ENCODE measurements at regions not wholly inside any gene's neighbourhood (a gene's known extent, or its start where the extent isn't known, plus 50 kb on each side); places are given as distances from the start of the nearest gene placed in this dataset.

- Mint-ChIP-seq H3K27ac (no peak overlapping the region), H3K4me1 (ENCODE audit: low read depth) (peaks cover 17% of the 10 kb centered on the region), H3K9me3 (no peaks in the 10 kb centered on the region), H3K4me3 (no peak overlapping the region), H3K27me3 (ENCODE audit: insufficient read depth) (peaks cover 45% of the 10 kb centered on the region), H3K36me3 (ENCODE audit: low read depth) (no peaks in the 10 kb centered on the region)
- TF ChIP-seq CTCF (IDR thresholded peaks at IDR 0.05): peak; percentile 98
- no peak for DNase-seq
Measured at GRCh38 chr1:10941891-10942541, 70.4 kb upstream of the TARDBP start.

- Mint-ChIP-seq H3K4me3 (no peak overlapping the region), H3K27me3 (ENCODE audit: insufficient read depth) (peaks cover 46% of the 10 kb centered on the region), H3K36me3 (ENCODE audit: low read depth) (no peaks in the 10 kb centered on the region), H3K27ac (no peak overlapping the region), H3K4me1 (ENCODE audit: low read depth) (peaks cover 17% of the 10 kb centered on the region), H3K9me3 (no peaks in the 10 kb centered on the region)
- TF ChIP-seq CTCF (IDR thresholded peaks at IDR 0.05): no peak
- no peak for DNase-seq
Measured at GRCh38 chr1:10942542-10942912, 69.9 kb upstream of the TARDBP start.

- no peak for DNase-seq
- Mint-ChIP-seq H3K4me1 (ENCODE audit: low read depth) (peaks cover 17% of the 10 kb centered on the region), H3K9me3 (no peaks in the 10 kb centered on the region), H3K36me3 (ENCODE audit: low read depth) (no peaks in the 10 kb centered on the region), H3K4me3 (no peak overlapping the region), H3K27ac (no peak overlapping the region), H3K27me3 (ENCODE audit: insufficient read depth) (peaks cover 42% of the 10 kb centered on the region)
- TF ChIP-seq CTCF (IDR thresholded peaks at IDR 0.05): no peak
Measured at GRCh38 chr1:10943041-10943440, 69.4 kb upstream of the TARDBP start.

GRCh38 chr1:10943991-10944730, 68.3 kb upstream of the TARDBP start:
- DNase-seq: no peak
- H3K9me3 Mint-ChIP-seq: no peaks in the 10 kb centered on the region
- H3K4me1 Mint-ChIP-seq (ENCODE audit: low read depth): peaks cover 17% of the 10 kb centered on the region
- H3K36me3 Mint-ChIP-seq (ENCODE audit: low read depth): no peaks in the 10 kb centered on the region
- no peak for TF ChIP-seq CTCF (IDR thresholded peaks at IDR 0.05)
- H3K27ac Mint-ChIP-seq: no peak overlapping the region
- H3K4me3 Mint-ChIP-seq: peak overlapping the region; percentile 68
- peaks cover 38% of the 10 kb centered on the region for H3K27me3 Mint-ChIP-seq (ENCODE audit: insufficient read depth)

- Mint-ChIP-seq H3K36me3 (ENCODE audit: low read depth) (no peaks in the 10 kb centered on the region), H3K9me3 (no peaks in the 10 kb centered on the region)
Measured at GRCh38 chr1:10945991-10946509, 66.4 kb upstream of the TARDBP start.

More at GRCh38 chr1:10945991-10946509, 66.4 kb upstream of the TARDBP start:
- Mint-ChIP-seq H3K4me1 (ENCODE audit: low read depth) (peaks cover 10% of the 10 kb centered on the region), H3K27me3 (ENCODE audit: insufficient read depth) (peaks cover 41% of the 10 kb centered on the region), H3K4me3 (no peak overlapping the region), H3K27ac (no peak overlapping the region)
- TF ChIP-seq CTCF (IDR thresholded peaks at IDR 0.05): no peak
- DNase-seq: no peak

Data from HFFc6 (cell line).